ELF-1 (cell line): ENCODE measurements at regions not wholly inside any gene's neighbourhood (a gene's known extent, or its start where the extent isn't known, plus 50 kb on each side); places are given as distances from the start of the nearest gene placed in this dataset.

Source experiments
- DNase-seq: peaks from one replicate; pipeline ENCODE4 v3.0.0-alpha.2; 2016; ENCODE audit warnings: low read depth, low spot score

- DNase-seq: no peak
Observed at GRCh38 chr2:145360129-145360790, 840.3 kb upstream of the ZEB2 start.

DNA sequence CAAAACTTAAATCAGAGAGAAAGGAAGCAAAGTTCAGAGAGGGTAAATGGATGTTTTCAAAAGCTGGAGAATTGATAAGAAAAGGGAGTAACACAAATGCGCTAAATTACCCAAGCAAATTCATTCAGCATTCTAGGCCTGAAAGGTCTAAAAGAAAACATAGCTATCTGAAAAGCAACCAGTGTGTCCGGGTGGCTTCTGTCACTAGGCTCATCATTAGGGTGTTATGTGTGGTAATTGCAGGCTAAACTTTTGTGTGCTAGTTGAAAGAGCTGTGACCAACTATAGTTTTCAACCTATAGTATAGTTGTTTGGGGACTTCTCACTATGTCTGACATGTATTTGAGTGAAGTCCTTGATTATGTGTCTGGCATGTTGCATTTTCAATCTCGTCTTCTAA, 839.6 kb upstream of the ZEB2 start:
- DNase-seq: no peak

- no peak for DNase-seq
Observed at GRCh38 chr2:145356056-145356455, 836.1 kb upstream of the ZEB2 start.

DNA sequence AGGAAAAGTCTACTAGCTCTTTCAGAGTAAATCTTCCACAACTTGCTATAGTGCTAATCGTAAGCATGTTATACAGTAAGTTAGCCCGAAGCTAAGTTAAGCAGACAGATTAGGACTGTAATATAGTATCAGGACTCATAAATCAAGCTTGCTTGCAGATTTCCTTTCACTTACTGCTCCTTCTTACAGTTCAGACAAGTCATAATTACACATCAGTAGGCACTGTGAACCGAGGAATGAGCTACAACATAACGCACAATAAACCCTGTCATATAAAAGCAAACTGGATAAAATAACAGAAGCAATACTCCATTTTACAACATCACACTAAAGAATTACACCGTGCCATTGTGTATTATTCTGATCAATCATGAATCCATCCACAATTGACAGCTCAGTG, 832.6 kb upstream of the ZEB2 start:
- DNase-seq: no peak

- DNase-seq: no peak
Observed at GRCh38 chr2:145351864-145352425, 832.0 kb upstream of the ZEB2 start.

- no peak for DNase-seq
Observed at GRCh38 chr2:145350011-145350410, 830.1 kb upstream of the ZEB2 start.

DNA sequence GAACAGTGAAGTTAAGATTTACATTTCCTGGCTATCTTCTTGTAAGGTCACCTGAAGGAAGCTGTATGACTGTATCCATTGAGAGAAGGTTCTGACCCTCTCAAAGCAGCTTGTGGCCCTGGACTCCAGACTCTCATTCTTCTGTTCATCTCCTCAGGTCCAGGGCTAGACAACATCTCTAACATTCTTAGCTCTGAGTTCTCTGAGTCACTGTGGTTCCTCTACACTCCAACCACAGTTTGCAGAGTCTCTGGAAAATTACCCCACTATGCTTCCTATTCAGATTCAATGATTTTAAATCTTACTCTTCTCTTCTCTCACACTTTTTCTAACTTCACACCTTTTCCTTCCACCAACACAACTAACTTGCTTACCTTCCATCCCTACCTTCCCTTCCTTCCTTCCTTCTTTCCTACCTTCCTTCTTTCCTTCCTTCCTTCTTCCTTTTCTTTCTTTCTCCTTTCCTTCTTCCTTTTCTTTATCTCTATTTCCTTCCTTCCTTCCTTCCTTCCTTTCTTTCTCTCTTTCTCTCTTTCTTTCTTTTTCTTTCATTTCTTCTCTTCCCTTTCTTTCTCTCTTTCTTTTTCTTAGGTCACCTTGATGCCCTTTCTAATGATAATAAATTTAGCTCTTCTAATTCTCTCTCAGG, 824.3 kb upstream of the ZEB2 start:
- no peak for DNase-seq

DNA sequence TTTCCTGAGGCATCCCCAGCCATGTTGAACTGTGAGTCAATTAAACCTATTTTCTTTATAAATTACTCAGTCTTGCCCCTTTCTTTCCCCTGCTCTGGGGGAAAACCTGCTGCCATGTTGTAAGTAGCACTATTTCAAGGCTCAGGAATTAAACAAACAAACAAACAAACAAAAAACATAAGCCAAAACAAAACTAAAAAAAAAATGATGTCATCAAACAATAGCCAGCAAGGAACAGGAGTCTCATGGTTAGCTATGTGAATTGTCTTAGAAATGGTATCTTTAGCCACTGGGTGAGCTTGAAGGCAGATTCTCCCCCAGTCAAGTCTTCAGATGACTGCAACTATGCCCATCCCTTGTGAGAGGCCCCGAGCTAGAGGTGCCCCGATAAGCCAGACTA, 823.4 kb upstream of the ZEB2 start:
- no peak for DNase-seq

- no peak for DNase-seq
Observed at GRCh38 chr2:145341536-145341935, 821.6 kb upstream of the ZEB2 start.

- DNase-seq: no peak
Observed at GRCh38 chr2:145339646-145340045, 819.7 kb upstream of the ZEB2 start.

- no peak for DNase-seq
Observed at GRCh38 chr2:145332210-145332898, 812.4 kb upstream of the ZEB2 start.

DNA sequence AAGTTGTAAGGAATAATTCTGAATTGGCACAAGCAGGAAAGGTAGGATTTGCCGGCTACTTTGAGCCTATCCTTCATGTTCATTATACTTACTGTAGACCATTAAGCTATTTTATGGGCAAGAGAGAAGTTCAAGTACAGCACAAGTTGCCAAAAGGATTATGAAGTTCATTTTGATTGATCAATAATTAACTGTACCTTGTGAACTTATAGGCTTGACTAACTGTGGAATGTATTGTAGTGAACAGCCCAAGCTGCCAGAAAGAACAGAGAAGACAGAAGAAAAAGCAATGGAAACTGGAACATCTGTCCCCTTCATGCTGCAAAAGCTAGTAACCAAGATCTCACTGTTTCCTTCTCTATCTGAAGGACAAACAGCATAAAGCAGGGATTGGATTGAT, 810.1 kb upstream of the ZEB2 start:
- DNase-seq: no peak

DNA sequence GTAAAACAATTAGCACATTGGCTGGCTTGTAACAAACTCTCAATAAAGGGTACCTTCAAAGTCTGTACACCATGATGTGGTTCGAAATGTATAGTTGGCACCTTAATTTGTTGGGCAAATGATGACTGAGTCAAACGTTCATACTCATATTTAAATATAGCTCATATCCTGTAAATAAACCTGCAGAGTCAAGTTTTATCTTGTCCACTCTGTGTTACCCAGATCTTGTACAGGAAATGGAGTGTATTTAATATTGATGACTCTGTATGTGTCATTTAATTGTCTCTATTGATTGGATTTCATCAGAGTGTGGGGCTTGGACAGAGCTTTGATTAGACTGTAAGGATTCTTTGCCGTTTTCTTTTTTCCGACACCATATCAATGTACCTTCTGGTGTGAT, 805.6 kb upstream of the ZEB2 start:
- no peak for DNase-seq

- no peak for DNase-seq
Observed at GRCh38 chr2:145324748-145325147, 804.8 kb upstream of the ZEB2 start.

DNA sequence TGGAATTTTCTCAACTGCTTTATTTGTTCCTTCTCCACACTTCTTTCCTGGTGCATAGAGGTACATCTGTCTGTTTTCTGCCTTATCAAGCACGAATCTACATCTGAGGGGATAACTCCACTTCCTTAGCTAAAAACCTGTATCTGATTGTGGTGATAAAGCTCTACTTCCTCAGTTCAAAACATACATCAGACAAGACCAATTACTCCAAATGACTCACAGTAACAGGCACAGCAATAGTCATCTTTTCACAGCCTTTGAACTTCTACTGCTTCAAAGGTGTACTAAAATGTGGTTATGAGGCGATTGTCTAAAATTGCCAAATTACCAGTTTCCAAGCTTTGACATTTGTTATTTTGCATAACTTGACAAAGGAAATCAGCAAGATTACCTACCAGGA, 803.6 kb upstream of the ZEB2 start:
- no peak for DNase-seq

DNA sequence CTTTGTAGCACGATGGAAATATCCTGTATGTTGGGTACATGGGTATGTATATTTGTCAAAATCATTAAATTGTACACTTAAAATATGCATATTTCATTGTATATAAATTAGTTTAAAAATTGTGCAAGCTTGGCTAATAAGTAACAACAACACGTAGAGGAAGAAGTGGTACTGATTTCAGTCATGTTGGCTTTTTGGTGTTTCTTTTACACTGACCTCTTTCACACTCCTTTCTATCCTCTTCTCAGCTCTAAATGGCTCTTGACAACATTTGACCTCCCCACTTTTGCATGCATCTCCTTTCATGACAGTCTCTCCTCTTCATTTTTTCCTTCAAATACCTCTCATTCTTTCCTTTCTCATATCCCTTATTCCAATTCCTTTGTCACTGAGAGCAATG, 801.4 kb upstream of the ZEB2 start:
- no peak for DNase-seq

GRCh38 chr2:145316496-145316895, 796.6 kb upstream of the ZEB2 start:
- no peak for DNase-seq

DNA sequence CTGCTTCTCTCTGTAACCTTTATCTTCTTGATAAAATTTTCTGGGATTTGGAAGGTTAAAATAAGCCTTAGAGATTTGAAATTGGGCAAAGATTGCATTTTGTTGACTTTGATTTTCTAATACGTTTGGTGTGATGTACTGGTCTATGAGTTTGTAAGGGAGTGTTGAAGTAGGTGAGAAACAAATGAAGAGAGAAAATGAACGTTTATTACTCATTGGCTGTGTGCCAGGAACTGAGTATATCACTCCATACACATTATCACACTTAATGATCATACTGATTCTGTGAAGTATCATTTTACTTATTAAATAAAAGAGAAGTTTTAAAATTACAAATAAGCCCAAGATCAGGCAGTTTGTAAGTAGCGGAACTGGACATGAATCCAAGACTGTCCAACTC, 795.1 kb upstream of the ZEB2 start:
- DNase-seq: no peak

DNA sequence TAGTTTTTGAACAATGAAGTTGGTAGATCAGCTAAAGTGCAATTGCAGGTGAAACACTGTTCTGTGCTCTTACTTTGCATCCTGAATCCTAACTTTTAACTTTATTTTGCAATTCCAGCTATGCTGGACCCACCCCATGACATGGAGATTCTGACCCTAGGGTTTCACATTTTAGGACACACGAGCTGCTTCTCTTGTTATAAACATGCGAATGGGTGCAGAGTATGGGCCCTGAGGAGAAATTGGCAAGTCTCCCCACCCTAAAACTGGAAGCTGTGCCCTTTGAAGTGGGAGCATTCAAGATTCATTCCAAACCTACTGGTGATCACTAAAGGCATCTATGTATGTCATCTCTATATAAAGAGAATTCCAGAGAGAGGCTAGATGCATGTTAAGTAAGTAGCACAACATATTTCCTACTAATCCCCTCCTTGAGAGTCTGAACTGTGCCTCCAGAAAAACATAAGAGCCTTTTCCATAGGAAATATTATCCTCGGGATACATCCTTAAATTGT, 794.3 kb upstream of the ZEB2 start:
- DNase-seq: no peak

GRCh38 chr2:145305889-145306288, 786.0 kb upstream of the ZEB2 start:
- peak; percentile 5 for DNase-seq

GRCh38 chr2:145304501-145304900, 784.6 kb upstream of the ZEB2 start:
- DNase-seq: peak; percentile 86

GRCh38 chr2:145303536-145303935, 783.6 kb upstream of the ZEB2 start:
- no peak for DNase-seq

- no peak for DNase-seq
Observed at GRCh38 chr2:145302886-145303285, 783.0 kb upstream of the ZEB2 start.
